Sciatic nerve (tissue), 2 donors: ENCODE measurements at regions not wholly inside any gene's neighbourhood (a gene's known extent, or its start where the extent isn't known, plus 50 kb on each side); places are given as distances from the start of the nearest gene placed in this dataset.
"Not testable (repeated sequence)": the region's sequence is repeated elsewhere in the genome, so short reads cannot be mapped to it uniquely, and the experiment has no call there.

Source experiments
- ATAC-seq: fragments of 200-7000 bp; cut with Tn5 transposase; one replicate; pipeline ENCODE4 v1.9.1; 2020; ENCODE audit warnings: mild to moderate bottlenecking, moderate library complexity
- DNase-seq: peaks from one replicate; pipeline ENCODE4 v3.0.0-alpha.2; 2020; ENCODE audit warnings: low spot score
- intact Hi-C: fragments of 100-400 bp; cut with DNase I; formaldehyde crosslinking; loops from one replicate; pipeline ENCODE4 v1.14.2; 2022
- donor health status: DM: no; HTN: no; CAD: no.
- donor health status: DM: no; HTN: no; CAD: no.

DNA sequence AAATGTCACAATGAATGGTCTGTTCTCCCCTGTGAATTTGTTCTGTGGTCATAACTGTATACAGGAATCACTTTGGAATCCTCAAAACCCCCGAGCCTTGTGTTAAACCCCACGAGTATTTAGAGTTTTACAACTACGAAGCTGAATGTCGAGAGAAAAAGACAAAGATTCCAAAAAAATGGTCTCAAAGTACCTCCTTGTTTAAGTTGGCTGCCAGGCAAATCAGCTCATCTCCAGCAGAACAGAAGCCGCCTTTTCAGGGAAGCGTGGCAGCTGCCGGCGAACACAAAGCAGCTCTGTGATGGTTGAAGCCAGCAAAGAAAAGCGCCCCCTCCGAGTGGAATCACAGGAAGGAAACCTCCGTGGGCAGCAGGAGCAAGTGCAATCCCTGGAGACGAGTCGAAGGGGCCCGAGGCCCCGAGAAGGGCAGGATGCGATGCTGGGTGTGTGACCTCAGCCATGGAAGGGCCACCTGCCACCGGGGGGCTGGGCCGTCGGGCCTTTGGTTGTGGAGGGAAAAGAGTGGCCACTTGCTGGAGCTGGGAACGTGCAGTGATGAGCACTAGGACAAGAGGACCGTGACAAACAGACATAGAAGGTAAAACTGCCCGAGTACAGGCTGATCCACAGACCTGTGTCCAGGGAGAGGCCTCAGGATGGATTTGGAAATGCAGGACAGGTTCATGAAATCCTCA lies 706.4 kb downstream of the SEMA5A start:
- intact Hi-C loops: no loop called here
- ATAC-seq (peak; percentile 68), DNase-seq (peak; percentile 80)

DNA sequence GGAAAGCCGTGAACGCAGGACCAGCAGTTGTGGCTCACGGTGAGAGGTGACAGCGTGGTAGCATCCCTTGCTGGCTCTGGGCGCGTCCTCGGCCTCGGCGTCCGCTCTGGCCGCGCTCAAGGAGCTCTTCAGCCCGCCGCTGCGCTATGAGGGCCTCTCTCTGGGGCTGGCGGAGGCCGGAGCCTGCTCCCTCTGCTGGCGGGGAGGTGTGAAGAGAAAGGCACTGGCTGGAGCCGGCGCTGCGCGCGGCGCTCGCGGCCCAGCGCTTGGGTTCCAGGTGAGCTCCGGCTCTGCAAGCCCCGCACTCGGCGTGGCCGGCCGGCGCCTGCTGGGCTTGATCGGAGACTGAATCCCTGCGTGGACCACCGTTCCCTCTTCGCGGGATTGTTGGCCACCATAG lies 705.6 kb downstream of the SEMA5A start:
- ATAC-seq: no peak
- intact Hi-C loops: no loop called here
- DNase-seq: no peak

DNA sequence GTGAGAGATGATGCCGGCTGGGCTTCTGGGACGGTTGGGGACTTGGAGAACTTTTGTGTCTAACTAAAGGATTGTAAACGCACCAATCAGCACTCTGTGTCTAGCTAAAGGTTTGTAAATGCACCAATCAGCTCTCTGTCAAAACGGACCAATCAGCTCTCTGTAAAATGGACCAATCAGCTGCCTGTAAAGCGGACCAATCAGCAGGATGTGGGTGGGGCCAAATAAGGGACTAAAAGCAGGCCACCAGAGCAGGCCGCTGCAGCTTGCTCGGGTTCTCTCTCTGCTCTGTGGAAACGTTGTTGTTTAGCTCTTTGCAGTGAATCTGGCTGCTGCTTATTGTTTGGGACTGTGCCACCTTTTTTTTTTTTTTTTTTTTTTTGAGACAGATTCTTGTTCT lies 705.1 kb downstream of the SEMA5A start:
- intact Hi-C loops, DNase-seq, ATAC-seq: not testable (repeated sequence)

DNA sequence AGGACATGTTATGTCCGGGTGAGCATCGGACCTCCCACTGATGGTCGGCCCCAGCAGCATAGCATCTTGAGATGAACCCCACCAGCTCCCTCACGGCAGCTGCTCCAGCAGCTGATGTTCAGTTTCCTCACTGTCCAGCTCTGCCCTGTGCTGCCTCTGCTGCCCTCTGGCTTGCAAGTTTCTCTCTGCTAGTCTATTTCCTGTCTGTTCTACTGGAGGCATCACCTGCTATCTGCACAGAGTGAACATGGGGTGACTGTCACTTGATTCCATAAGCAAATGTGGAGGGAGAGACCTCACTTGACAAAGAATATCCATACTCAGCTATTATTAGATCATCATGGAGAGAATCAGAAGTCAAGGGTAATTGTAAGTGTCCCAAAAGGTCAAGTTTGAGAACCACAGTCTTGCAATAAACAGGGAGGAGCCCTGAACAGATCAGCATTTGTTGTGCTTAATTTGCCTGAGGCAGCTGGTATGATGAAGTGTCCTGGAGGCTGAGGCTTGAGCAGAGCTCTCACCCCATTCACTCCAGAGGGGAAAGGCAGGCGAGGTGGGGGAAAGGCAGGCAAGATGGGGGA lies 702.8 kb downstream of the SEMA5A start:
- intact Hi-C loops: no loop called here
- ATAC-seq: peak; percentile 72
- peak; percentile 65 for DNase-seq

DNA sequence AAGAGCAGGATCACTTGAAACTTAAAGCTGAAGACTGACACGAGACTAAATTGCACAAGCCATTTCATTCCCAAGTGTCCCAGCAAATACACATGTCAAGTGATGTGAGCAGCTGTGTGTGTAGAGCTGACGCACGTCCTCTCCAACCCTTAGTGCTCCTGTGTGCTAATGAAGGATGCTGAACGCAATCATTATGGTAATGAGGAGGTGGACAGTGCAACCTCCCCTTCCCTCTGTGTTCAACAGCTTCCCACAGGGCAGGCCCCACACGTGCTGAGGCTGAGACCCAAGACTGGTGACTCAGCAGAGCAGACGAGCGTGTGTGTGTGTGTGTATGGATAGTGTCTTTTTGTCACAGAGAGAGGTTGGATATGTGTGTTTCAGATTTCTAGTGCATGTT lies 702.1 kb downstream of the SEMA5A start:
- intact Hi-C loops: no loop called here
- peak; percentile 77 for DNase-seq
- ATAC-seq: peak; percentile 94

DNA sequence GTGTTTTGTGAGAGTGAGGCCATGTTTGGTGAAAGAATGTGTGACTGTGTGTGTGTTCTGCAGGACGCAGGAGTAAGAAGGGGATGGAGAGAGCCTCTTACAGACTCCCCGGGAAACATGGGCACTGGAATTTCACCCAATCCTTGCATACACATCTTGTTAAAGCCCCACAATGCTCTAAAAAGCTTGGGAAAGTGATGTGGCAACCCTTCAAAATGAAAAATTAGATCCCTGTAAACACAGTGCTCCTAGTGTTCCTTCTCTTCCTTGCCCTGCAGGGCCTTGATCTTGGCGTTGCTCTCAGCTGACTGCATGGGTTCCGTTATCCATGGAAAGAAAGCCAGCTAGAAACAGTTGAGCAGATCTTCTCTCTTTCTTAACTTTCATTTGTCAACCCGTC lies 701.7 kb downstream of the SEMA5A start:
- intact Hi-C loops: no loop called here
- ATAC-seq: peak; percentile 1
- no peak for DNase-seq

DNA sequence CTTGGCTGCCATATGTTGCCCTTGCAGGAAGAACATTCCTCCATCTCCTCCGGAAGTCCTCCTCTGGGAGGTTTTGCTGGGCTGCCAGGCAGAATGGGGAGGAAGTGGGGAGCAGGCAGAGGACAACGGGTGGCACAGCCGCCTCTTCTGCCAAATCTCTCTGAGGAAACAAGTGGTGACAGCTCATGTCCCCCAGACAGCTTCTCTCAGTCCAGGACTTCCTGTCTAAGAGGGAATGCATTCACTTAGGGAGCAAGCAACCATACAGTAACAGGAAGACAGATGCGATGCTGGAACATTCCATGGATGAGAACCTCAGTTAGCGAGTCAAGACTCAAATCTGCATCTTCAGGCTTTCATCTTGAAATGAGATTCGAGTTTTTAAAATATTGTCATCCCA lies 701.0 kb downstream of the SEMA5A start:
- intact Hi-C loops: no loop called here
- no peak for ATAC-seq
- no peak for DNase-seq

DNA sequence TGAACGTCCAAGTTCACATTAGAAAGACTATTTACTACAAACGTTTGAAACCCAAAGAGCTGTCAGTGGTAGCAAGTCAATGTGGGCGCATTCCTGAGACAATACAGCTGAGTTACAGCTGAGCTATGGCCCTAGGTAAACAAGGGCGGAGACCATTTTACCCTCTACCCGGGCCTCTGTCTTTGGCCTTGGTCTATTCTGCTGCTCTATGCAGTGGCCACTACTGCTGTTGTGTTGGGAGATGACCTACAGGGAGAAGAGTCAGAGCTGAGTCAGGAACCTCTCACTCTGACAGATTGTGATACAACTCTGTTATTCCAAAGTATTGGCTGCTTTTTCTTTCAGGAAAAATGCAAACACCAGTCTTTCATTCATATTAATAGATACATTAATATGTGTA lies 700.6 kb downstream of the SEMA5A start:
- intact Hi-C loops: no loop called here
- DNase-seq: no peak
- no peak for ATAC-seq

DNA sequence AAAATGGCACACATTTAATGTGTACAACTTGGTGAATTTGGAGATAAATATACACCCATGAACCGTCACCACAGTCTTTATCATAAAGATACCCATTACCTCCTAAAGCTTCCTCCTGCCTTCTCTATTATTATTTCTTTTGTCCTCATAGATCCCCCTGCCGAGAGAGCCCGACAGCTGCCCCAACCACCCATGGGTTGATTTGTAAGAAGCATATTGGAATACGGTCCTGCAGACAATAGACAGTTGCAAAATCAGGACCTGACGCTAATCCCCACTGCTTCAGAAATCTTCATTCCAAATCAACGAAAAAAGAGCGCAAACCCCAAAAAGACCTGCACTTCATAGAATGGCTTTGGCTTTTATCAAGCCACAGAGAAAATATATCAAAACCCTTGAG lies 697.5 kb downstream of the SEMA5A start:
- intact Hi-C loops: no loop called here
- ATAC-seq (no peak), DNase-seq (no peak)

DNA sequence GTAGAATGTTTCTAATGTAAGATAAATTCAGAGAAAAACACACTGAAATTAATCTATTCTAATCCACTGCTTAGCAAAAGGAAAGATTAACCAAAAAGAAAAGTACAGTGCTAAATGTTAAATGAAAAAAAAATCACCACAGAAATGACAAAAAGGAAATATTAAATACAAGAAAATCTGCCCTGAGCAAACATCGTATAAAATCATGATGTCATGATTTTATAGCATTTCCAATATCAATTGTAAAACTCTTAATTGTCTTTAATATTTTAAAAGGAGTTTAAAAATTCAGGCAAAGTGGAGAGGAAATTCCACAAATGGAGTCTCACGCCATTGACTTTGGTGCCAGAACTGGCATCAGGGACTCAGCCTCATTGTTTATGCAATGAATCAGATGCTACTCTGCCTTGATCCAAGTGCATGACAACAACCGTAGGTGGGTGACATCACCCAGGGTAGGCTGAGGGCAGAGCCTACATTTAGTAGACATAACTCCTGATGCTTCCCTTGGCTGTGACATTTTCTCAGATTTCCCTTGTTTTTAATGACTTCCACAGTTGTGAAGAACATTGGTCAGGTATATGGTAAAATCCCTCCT lies 696.8 kb downstream of the SEMA5A start:
- intact Hi-C loops: no loop called here
- ATAC-seq (no peak), DNase-seq (no peak)

DNA sequence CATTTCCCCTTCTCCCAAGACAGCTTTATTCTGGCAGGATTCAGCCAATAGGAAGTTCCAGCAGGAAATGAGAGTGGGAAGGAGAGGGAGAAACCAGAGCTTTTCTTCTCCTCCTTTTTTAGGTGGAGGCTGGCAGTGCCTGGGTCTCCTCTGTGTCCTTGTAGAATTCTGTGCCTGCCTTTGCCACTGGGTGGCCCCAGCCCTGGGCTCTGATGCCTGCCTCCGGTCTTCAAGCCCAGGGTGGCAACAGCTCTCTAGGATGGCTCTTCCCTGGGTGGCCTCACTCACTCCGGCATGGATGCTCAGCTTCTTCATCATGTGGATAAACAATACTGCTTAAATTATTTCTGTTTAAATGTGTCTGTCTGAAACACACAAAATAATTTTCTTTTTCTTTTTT lies 694.8 kb downstream of the SEMA5A start:
- DNase-seq (no peak), ATAC-seq (no peak)
- intact Hi-C loops: no loop called here

DNA sequence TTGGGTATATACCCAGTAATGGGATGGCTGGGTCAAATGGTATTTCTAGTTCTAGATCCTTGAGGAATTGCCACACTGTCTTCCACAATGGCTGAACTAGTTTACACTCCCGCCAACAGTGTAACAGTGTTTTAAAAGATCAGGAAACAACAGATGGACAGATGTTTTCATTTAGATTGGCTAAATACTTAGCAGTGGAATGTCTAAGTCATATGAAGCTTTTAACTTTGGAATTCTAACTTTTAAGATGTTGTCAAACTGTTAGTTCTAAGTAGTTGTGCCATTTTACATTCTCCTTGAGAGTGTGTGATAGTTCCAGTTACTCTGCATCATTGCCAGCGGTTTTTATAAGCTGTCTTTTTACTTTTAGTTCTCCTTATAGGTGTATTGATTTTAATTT lies 688.8 kb downstream of the SEMA5A start:
- intact Hi-C loops: no loop called here
- ATAC-seq (no peak), DNase-seq (no peak)

DNA sequence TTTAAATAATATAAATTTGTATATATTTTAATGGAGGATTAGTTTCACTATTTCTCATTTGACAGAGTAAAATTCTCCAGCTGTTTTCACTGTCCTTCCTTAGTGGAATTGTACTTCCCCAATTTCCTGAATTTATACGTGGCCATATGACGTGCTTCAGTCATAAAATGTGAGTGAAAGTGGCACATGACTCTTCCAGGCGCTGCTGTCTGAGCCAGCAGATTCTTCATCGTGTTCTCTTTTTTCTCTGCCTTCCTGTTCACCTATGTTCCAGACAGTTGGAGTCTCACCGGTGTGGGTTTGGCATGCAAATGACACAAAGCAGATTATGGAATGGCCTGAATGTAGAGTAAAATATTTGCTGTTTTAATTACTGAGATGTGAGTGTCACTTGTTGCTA lies 684.1 kb downstream of the SEMA5A start:
- ATAC-seq (no peak), DNase-seq (no peak)
- intact Hi-C loops: no loop called here

DNA sequence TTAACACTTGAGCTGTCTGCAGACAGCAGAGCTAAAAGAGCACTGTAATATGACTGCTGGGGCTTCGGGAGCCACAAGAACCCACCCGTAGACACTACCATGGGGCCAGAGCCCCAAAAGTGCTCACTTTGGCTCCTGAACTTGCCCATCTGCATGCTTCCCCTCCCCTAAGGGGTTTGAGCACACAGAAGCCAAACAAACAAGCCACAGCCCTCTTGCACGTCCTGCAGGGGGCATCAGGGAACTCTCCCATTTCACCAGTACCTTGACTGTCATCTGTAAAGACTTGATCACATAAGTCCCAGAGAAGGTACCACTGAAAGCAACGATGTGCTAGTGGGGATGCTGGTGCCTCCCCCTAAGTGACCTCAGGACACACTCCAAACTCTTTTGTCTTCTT lies 681.8 kb downstream of the SEMA5A start:
- intact Hi-C loops: no loop called here
- ATAC-seq: no peak
- DNase-seq: no peak

DNA sequence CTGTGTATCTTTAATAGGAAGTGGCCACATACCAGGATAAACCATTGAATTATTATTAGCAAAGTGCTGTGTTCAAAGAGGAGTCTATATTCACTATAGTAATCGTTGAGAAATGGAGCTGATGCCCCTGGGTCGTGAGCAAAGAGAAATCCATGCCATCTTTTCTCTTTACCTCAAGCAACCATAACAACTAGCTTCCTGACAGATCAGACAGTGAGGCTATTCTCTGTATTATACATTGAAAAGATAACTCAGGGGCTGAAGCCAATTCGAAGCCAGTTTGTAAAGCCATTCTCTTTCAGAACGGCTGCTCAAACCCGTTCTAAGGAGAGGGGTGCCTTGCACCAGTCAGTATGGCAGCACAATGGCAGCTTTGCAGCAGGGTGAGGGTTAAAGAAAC lies 680.6 kb downstream of the SEMA5A start:
- DNase-seq (no peak), ATAC-seq (no peak)
- intact Hi-C loops: no loop called here

DNA sequence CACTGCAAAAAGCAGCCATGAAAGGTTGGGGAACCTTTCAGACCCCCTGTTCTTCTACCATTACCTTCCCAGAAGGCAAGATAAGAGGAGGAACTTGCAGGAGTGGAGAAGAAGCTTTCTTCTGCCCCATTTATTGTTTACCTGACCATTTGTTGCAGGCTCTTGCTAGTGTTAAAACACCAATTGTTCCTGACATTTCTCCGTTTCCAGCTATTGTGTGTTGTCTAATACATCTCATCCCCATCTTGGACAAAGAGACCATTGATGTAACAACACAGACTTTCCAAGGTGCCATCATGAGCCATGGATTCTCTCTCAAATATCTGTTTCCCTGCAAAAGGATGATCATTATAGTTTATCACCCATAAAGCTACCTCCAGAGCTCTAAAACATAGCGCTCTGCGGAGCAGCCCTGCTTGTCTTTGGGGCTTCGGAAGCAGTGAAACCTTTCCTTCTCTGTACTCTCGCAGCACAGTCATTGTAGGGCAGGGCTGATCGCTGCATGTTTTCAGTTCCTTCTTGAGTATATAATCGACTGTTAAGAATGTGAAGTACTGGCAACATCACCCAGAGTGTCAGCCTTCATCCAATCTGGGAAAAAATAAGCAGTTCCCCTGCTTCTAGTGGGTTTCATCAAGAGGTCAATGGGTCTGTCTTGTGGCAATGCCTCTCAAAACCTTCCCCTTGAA lies 680.0 kb downstream of the SEMA5A start:
- intact Hi-C loops: no loop called here
- ATAC-seq: no peak

DNA sequence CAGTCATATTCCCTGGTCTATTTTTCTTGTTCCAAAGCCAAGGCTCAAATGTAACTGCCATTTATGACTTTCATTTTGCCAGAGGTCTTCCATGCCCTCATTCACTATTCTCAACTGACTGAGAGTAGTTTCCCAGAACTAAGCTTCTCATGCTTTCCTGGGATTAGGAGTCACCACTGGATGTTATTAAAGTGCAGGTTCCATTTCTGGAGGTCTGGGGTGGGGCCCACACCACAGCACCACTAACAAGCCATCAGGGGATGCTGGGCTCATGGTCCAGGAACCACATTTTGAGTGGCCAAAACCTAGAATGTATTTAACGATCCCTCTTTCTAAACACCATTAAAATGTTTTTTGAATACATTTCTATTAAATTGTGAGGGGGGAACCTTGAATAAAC lies 677.6 kb downstream of the SEMA5A start:
- intact Hi-C loops: no loop called here
- DNase-seq (no peak), ATAC-seq (no peak)

More for the DNA sequence above, 680.0 kb downstream of the SEMA5A start:
- no peak for DNase-seq

DNA sequence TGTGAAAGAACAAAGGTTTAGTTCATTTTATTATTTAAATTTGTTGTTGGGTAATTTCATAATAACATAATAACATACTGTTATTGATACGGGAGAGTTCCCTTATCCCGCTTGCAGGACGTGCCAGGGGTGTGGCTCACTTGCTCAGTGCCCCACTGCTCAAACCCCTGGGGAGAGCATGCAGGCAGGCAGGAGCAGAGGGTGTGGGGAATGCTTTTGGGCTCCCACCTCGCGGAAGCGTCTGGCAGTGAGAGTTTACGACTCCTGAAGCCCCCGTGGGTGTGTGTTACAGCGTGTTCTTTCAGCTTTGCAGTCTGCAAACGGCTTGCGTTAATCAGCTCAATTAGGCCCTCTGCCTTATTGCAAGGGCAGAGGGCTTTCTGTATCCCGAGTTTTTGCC lies 675.9 kb downstream of the SEMA5A start:
- intact Hi-C loops: no loop called here
- no peak for DNase-seq
- ATAC-seq: no peak

DNA sequence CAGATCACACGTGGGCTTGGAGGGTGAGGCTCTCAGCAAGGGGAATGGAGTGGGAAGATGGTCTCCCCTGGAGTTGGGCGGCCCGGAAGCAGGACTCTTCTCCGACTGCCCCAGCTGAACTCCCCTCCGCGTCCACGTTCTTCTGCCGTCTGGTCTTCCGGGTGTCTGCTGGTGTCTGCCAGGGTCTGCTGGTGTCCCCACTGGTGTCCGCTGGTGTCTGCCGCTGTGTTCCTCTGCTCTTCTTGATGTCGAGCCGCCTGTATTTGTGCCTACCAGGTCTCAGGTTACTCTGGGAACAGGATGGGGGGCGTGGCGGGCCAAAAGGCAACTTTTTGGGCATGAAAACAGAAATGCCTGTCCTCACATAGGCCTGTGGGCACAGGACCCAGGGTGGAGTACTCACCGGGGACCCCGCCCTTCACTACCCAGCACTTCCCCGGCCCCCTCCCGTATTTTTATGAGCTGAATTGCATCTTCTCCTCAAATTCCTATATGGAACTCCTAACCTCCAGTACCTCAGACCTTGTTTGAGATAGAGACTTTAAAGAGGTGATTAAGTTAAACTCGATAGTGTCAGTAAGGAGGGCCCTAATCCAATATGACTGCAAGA lies 675.4 kb downstream of the SEMA5A start:
- ATAC-seq (no peak), DNase-seq (no peak)
- intact Hi-C loops: no loop called here

DNA sequence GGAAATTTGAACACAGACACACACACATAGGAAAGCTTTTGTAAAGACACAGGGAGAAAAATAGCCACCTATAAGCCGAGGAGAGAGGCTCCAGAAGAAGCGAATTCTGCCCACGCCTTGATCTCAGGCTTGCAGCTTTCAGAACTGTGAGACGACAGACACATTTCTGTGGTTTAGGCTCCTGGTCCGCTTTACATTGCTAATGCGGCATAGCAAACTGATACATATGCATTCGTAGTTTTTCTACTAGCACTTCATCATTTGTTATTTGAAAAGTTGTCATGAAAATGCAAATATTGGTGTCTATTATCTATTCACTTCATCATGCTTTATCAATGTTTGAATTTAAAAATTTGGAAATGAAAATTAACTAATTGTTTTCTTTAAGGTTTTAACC lies 674.9 kb downstream of the SEMA5A start:
- no peak for ATAC-seq
- DNase-seq: no peak
- intact Hi-C loops: no loop called here
